HG03565 (cell line): ENCODE measurements at regions not wholly inside any gene's neighbourhood (a gene's known extent, or its start where the extent isn't known, plus 50 kb on each side); places are given as distances from the start of the nearest gene placed in this dataset.
"Not testable (repeated sequence)": the region's sequence is repeated elsewhere in the genome, so short reads cannot be mapped to it uniquely, and the experiment has no call there.

Experiments
- ATAC-seq: cut with Tn5 transposase; IDR thresholded peaks from one replicate; pipeline ENCODE4 v1.9.1; 2021; ENCODE audit warnings: mild to moderate bottlenecking, moderate library complexity; ENCODE audit not compliant: unreplicated experiment

DNA sequence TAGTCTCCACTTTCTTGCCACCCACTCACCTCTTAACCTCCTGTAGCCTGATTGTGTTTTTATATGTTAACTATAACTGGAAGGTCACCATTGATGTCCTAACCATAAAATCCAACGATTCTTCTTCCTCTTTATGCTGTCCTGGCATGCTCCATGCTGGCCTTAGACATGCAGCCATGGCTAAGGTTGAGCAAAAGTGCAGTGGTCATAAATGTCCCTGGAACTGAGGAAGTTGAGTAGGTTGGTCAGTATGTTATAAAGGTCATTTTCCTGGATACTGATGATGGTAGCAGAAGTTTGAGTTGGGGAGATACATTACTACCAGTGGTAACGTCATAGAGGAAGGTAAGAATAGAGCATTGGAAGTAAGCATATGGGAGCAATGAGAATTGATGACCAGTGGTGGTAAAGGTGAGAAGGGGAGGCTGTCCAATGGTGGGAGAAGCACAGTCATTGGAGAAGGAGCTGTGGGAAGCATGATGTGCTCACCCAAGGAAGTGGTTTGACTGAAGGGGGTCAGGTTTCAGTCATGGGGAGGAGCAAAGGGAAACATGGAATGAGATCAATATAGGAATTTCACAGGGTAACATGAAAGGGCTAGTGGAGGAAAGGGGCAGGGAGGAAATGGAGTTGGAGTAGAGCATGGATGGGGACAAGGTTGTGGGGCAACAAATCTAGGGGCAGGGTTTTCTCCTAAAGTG is 240.8 kb downstream of the DACT1 start:
- no peak for ATAC-seq

DNA sequence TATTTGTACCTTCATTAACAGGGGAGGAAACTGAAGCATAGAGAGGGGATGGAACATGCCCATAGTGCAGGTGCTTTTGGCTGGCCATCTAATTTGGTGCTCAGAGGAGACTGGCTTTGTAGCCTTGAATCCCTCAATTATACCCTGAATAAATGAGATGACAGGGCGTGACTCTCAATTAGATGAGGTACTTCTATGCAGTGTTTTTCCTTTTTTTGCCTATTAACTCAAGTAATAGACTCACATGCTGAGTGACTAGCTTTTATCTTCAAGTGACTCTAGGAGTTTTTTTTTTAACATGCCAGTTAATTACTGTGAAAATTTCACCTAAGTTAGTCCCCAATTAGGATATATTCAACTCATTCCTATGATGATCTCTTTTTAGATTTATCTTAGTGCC is 243.7 kb downstream of the DACT1 start:
- ATAC-seq = no peak

DNA sequence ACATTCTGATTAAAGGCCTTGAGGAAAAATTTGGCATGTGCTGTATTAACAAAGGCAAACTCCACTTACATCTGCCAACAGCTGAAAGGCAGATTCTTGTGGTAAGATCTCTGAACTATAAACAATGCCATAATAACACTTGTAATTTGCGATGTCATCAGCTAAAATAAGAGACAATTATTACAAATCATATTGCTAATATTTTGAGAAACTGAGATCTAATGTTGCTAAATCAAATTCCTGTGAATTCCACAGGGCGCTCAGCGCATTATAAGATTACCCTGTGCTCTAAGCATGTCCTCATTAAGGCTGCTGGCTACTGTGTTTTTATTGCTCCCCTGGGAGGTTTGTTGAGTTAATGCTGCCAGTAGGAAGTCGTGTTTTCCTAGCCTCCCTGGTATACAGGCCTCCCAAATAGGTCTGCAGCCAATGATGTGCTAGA is 244.8 kb downstream of the DACT1 start:
- ATAC-seq = no peak

DNA sequence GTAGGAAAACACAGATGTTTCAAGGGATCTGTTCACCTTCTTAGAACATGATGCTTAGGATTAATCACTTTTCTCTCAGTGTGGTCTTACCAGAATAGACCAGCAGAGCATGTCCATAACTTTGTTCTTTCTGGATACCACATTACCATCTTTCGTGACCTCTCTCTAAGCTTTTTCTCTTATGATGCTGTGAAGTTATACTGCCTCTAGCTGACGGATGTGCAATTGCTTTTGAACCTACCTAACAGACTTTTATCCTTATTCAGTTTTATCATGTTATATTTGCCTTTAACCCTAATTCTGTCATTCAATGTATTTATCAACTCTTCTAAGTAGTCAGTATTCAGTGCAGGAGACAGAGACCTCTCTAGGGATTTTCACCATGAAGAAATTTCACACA is 246.7 kb downstream of the DACT1 start:
- ATAC-seq = no peak

DNA sequence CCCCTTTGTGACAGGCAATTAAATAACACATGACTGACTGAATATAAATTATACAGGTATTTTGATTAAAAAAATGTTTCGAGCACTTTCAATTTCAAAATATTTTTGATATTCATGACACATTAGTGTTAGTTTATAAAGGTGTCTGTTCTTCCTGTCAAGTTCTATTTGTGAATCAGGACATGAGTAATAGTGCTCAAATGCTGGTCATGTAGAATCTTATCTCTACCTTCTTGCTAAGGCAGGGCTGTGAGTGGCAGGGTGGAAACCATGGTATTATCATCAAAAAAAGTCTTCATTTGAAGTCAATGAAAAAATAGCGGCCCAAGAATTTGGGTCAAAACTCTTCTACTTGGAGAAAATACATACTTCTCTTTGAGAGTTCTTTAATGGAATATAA is 250.2 kb downstream of the DACT1 start:
- no peak for ATAC-seq

DNA sequence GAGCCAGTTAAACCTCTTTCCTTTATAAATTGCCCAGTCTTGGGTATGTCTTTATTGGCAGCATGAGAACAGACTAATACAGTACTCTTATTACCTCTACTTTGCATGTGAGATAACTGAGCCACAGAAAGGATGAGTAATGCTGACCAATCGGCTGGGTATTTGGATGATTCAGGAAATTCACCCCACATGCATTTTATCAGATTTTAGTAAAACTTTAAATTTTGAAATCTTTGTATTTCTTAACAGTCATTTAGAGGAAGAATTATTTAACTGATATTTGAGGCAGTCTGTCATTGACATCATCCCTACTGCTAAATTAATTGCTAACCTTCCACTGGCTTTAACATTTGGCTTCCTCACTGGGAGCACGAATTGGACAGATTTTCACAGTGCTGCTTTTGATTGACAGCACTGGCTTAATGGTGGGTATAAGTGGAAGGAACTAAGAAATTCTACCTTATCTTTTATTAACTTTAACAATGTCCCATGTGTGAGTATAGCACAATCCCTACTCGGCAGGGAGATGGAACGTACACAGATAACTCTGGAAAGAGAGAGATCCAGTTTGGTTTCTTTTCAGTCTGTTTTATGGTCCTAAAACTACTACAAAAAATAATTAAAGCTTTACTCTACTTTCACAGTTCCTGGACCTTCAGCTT is 261.0 kb downstream of the DACT1 start:
- no peak for ATAC-seq

DNA sequence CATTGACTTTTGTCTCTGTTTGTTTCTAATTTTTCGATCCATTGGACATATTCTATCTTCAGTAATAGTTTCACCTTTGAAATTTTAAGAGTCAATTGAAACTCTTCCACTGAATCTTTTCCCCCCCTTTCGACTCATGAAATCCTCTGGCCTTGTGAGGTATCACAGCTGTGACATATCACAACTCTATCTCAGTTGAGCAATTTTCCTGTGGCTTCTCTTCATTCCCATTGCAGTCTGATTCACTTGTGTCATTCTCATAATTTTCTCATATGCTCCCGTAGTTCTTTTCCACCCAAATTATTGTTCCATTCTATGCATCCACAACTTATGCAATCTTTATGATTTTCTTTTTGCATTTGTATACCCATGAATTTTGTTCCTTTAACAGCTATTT is 261.6 kb downstream of the DACT1 start:
- no peak for ATAC-seq

DNA sequence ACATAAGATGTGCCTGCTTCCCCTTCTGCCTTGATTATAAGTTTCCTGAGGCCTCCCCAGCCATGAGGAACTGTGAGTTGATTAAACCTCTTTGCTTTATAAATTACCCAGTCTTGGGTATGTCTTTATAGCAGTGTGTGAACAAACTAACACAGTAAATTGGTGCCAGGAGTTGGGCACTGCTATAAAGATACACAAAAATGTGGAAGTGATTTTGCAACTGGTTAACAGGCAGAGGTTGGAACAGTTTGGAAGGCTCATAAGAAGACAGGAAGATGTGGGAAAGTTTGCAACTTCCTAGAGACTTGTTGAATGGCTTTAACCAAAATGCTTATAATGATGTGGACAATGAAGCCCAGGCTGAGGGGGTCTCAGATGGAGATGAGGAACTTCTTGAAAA is 264.1 kb downstream of the DACT1 start:
- no peak for ATAC-seq

DNA sequence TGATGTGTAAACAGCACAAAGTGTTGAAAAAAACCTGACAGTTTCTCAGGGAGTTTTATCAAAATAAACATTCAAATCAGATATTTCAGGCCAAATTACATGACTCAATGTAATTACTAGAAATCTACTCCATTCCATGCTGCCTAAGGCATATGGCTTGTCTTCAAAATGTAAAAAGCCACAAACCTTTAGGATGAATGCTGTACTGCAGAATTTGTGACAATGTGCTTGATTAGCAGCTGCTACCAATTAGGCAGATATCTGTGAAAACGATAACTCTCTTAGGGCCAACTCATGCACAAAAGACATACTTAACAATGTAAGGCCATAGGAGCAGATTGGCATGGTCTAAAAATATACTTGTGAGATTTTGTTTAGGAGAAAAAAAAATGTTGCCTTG is 267.0 kb downstream of the DACT1 start:
- no peak for ATAC-seq

DNA sequence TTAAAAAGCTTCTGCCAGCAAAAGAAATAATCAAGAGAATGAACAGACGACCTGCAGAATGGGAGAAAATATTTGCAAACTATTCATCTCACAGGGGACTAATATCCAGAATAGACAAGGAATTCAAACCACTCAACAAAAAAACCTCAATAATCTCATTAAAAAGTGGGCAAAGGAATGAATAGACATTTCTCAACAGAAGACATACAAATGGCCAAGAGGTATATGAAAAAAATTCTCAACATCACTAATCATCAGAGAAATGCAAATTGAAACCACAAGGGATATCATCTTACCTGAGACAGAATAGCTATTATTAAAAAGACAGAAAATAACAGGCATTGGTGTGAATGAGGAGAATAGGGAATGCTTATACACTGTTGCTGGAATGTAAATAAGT is 270.0 kb downstream of the DACT1 start:
- no peak for ATAC-seq

DNA sequence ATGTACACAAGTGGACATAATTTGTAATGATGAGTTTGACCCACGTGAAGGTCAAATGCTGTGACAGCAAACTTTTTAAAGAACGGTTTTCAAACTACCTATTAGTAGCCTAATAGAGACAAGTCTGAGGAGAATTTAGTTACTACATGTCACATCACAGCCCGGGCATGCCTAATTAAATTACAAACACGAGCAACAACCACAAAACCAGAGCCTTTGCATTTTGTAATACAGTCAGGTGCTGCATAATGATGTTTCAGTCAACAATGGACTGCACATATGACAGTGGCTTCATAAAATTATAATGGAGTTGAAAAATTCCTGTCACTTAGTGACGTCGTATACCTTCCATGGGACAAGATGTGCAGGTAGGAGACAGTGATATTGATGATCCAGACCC is 274.5 kb downstream of the DACT1 start:
- no peak for ATAC-seq

DNA sequence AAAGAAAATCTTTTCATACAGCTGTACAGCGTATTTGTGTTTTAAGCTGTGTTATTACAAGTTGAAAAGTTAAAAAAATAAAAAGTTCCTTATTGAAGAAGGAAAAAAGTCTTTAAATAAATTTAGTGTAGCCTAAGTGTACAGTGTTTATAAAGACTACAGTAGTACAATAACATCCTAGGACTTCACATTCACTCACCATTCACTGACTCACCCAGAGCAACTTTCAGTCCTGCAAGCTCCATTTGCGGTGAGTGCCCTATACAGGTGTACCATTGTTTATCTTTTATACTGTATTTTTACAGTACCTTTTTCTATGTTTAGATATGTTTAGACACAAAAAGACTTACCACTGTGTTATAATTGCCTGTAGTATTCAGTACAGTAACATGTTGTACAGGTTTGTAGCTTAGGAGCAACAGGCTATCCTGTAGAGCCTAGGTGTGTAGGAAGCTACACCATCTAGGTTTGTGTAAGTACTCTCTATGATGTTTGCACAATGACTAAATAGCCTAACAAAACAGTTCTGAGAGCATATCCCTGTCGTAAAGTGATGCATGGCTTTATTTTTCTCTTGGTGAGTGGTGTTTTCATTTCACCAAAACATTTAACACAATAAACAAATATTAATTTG is 275.2 kb downstream of the DACT1 start:
- no peak for ATAC-seq

DNA sequence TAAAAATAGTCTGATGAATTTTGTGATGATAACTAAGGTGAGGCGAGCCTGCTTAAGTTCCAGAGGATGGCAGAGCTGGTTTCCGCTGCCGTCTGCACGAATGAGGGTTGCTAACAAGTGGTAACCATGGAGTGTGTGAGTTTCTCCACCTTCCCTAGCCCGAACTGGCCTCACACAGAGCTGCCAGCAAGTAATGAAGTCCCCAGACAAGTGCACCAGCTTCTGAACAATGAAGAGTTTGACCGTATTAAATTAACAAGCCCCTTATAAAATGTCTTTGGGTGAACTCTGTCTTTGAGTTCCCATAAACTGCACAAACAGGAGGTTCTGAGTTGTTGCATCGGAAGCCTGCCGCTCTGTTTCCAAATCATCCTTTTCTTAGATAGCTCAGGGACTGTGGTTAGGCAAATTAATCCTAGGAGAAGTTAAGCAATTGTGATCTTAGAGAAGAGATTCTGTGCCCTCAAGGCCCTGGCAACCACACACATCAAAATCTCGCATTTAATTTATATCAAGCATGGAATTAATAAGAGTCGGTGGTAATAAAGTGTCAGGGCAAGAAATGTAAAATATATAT is 274.1 kb upstream of the DAAM1 start:
- ATAC-seq = no peak

DNA sequence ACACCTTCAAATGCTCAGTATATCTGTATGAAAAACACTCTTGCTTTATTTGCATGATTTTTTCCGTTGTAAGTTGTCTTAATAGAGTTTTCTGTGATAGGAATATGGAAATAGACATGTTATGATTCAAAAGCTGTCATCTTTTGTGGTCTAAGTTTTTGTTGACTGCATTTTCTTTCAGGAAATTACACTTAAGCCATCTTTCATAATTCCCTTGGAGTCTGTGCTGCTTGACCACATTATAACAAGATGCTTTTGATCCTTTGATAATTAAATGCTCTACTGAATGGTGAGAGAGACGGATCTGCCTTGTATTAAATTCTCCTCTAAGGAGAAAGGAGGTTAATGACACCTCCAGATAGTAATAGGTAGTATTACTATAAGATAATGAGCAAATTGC is 272.8 kb upstream of the DAAM1 start:
- no peak for ATAC-seq

DNA sequence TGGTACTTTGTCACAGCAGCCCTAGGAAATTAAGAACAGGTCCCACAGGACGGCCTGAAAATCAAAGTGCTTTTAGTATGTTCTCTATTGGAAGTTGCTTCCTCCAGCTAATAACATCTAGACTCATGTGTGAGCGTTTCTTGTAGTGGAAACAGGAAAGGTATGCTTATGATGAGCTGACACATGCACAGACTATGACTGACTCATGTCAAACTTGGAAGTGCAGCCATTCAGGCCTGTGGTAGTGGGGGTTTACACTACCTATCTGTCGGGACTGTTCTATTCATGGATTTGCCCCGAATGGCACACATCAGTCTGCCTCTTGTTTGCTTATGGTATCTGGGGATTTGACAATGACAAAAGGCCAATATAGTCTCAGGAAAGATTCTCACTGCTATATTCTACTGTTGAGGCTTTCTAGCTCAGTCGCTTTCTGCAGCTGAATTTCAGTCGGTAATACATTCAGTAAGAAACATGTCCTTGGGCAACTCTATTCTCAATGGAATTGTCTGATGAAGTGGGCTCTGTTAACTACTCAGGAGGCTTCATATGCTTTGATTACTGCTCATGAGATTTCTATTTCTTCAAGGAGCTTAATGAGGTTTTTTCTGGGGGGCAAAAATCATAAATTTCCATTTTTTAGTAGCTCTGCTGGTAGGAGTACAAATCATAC is 270.3 kb upstream of the DAAM1 start:
- no peak for ATAC-seq

DNA sequence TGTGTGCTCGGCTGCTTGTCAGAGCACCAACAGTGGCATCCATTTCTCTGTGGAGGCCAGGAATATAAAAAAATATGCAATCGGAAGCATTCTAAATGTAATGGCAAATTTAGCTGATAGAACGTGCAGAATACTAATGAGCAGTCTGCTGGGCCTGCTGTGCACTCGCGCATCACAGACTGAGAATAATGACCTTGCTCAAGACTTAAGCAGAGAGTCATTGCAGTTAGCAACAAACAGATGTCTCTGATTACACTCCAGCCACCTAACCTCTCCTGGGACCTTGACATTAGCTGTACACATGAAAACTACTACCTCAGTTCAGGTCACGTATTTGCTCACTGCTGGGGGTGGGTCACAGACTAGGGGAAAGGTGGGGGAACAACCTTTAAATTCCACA is 269.2 kb upstream of the DAAM1 start:
- no peak for ATAC-seq

DNA sequence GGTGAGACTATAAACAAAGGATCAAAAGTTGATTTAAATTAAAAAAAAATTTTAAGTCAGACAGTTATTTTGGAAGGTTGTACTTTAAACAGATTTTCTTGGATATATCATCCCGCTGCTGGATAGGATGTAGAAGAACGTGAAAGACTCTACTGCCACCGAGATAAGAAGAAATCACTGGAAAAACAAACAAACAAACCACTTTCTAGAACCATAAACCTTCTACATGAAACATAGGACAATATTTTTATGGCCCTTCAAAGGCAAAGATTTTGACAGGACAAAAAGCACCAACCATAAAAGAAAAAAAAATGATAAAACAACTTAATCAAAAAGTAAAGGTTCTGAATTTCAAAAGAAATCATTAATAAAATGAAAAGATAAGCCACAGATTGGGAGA is 268.2 kb upstream of the DAAM1 start:
- no peak for ATAC-seq

DNA sequence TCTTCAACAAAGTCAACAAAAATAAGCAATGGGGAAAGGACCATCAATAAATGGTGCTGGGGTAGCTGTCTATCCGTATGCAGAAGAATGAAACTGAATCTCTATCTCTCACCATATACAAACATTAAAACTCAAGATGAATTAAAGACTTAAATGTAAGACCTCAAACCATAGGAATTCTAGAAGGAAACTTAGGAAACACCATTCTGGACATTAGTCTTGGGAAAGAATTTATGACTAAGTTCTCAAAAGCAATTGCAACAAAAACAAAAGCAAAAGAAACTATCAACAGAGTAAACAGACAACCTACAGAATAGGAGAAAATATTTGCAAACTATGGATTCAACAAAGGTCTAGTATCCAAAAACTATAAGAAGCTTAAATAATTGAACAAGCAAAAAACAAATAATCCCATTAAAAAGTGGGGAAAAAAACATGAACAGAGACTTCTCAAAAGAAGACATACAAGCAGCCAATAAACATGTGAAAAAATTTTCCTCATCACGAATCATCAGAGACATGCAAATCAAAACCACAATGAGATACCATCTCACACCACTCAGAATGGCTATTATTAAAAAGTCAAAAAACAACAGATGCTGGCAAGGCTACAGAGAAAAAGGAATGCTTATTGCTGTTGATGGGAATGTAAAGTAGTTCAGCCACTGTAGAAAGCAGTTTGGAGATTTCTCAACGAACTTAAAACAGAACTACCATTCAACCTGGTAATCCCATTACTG is 266.1 kb upstream of the DAAM1 start:
- not testable (repeated sequence) for ATAC-seq

DNA sequence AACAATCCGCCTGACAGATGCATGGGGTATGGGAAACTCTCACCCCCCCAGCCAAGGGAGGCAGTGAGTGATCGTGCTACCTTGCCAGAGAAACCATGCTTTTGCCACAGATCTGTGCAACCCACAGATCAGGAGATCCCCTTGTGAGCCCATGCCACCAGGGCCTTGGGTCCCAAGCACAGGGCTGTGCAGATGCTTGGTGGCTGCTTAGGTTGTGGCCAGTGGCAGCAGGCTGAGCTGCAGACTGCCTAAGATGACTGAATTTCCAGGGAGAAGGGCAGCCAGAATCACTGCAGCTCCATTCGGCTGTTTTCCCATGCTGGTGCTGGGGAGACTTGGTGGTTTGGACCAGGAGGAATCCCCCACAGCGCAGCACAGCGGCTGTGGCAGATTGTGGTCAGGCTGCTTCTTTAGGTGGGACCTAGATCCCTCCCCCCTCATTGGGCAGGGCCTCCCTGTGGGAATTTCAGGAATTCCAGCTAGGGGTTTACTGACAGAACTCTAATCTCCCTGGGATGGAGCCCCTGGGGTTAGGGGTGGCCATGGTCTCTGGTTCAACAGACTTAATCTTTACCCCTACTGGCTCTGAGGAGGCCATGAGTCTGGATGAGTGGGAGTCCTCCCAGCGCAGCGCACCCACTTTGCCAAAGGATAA is 264.6 kb upstream of the DAAM1 start:
- ATAC-seq = no peak

DNA sequence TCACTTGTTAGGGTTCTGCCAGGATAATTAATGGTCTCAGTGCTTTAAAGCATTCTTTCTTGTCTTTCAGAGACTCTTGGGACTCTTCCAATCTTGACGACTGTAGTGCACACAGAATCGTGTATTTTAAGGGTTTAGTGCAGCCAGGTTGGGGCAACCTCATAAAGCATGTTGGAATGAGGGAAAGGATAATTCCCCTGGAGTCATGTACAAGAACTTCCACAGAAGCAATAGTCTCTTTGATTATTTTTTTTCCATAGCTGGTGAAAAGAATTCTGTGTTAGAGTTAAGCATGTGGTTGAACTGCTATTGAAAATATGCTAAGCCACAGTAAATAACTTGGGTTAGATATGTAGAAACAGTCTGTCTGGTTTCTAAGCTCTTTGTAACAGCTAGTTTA is 246.8 kb upstream of the DAAM1 start:
- no peak for ATAC-seq
